ENCODE measurements at regions not wholly inside any gene's neighbourhood (a gene's known extent, or its start where the extent isn't known, plus 50 kb on each side); places are given as distances from the start of the nearest gene placed in this dataset.

DNA sequence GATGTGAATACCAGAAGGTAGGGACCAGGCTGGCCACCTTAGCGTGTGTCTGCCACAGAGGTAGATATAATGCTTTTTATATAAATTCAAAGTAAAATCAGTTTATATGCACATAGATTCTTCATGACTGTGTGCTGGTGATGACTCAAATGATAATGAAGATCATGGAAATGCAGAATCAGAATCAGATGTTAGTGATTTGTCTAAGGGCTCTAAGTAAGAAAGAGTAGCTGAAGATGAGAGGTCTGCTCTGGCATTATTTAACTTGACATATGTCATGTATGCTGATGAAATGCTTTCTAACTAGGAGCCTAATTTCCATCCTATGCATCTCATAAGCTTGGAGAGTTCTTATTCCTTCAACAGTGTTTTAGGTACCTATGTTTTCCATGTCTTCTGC is 50.3 kb upstream of the DPH6 start:
- DNase-seq (ENCODE audit: low read depth in 3 of 3), result no peak

DNA sequence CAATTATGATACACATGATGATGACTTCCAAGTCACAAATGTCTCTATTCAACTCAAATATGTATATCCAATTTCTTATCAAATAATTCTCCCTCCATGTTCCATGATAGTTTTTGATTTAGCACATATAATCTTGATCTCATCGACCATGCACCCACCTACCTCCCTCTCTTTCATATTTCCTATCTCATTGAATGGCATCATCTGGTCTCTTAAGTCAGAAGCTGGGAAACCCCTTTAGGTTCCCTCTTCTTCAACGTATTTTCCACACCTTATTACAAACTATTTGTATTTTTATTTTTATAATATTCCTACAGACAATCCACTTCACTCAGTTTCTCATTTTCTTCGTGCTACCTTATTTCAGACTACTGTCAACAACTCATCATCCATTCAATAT is 56.9 kb upstream of the DPH6 start:
- DNase-seq (ENCODE audit: low read depth in 3 of 3), result no peak

DNA sequence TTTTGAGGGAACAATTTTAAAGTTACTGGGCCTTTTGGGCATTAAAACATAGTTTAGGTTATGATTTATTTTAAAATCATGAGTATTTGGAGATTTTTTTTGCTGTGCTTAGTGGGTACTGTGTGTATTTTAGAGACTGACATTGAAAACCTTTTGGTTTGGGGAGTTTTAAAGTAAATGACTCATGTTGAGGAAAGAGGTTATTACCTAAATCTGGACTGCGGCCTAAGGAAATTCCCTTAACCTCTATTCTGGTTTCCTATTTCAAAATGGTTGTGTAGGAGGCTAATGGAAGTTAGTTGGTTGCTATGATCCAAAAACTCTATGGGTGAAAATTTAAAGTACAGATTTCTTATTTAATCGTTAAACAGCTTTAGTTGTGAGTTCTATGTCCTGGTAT is 57.3 kb upstream of the DPH6 start:
- no peak for DNase-seq (ENCODE audit: low read depth in 3 of 3)

DNA sequence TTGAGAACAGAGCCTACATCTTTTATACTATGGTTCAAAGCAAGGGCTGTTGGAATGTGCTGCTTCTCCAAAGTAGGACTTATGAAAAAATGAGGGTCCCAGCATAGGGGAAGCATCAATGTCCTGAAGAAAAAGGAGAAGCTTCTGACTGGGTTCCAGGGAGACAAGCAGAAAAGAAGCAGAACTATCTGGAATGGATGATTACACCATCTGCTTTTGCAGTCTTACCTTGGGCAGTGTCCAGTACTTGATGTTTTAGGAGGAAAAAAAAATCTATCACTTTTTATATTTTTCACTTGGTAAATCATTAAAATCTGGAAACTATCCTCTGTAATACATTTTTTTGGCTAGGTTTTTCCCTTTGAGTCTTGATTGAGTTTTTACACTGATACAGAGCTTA is 57.9 kb upstream of the DPH6 start:
- DNase-seq (ENCODE audit: low read depth in 3 of 3), result no peak

DNA sequence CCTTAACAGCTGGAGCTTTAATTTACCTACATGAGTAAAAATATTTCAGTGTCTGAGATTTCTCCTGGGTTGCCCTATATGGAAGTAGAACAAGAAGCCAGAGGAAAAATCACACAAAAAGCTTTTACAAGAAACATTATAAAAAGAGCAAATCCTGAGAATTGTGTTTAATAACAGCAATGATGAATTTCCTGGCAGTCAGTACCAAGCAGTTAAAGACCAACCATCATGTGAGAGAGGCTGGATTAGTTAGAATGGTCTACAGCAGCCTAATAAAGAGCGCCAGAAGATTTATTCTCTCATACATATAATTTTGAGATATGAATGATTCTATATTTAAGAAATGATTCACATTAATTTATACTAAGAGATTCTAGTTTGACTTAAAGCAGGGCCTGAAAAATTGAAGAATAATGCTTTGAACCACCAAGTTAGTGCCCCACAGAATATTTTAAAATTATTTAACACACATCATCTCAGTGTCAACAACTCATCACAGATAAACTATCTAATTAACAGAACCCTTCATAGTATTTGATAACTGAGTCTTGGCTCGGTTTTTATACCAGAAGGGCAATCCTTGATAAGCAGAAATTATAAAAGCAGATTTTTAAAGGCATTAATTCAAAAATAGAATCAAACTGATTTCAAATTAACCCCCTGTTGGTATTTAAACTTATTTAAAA is 59.9 kb upstream of the DPH6 start:
- no peak for DNase-seq (ENCODE audit: low read depth in 3 of 3)

DNA sequence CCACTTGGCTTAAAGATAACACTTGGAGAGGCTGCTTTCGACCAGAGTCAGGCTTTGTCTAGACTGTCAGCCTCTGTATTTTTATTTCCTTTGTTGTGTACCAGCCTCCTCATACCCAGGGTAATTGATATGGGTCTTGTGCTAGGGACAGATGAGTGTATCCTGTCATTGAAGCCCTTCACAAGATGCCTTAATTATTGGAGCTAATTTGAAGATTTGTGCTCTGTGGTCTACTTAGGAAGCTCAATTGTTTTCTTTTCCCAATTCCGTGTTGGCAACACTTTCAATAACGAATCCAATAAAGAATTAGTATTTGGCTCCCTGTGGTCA is 60.5 kb upstream of the DPH6 start:
- no peak for DNase-seq (ENCODE audit: low read depth in 3 of 3)

DNA sequence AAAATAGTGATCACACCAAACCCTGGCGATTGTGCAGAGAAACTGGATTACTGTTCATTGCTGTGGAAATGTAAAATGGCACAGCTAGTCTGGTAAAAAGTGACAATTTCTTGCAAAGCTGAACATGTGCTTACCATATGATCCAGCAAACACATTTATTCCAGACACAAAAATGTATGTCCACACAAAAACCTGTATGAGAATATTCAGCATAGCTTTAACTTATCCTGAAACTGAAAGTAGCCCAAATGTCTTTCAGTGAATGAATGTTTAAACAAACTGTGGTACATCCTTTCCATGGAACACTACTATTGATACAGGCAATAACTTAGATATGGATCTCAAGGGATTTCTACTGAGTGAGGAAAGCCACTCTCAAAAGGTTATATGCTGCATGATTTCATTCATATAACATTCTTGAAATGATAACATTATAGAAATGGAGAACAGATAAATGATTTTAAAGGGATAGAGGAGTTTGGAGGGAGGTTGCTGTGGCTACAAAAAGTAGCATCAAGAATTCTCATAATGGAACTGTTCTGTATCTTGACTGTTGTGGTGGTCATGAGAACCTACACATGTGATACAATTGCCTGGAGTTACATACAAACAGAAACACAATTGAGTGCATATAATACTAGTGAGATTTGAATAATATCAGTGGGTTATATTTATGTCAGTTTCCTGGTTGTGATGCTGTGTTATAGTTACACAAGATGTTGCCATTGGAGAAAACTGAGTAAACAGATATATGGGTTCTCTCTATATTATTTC is 70.7 kb upstream of the DPH6 start:
- no peak for DNase-seq (ENCODE audit: low read depth in 3 of 3)

DNA sequence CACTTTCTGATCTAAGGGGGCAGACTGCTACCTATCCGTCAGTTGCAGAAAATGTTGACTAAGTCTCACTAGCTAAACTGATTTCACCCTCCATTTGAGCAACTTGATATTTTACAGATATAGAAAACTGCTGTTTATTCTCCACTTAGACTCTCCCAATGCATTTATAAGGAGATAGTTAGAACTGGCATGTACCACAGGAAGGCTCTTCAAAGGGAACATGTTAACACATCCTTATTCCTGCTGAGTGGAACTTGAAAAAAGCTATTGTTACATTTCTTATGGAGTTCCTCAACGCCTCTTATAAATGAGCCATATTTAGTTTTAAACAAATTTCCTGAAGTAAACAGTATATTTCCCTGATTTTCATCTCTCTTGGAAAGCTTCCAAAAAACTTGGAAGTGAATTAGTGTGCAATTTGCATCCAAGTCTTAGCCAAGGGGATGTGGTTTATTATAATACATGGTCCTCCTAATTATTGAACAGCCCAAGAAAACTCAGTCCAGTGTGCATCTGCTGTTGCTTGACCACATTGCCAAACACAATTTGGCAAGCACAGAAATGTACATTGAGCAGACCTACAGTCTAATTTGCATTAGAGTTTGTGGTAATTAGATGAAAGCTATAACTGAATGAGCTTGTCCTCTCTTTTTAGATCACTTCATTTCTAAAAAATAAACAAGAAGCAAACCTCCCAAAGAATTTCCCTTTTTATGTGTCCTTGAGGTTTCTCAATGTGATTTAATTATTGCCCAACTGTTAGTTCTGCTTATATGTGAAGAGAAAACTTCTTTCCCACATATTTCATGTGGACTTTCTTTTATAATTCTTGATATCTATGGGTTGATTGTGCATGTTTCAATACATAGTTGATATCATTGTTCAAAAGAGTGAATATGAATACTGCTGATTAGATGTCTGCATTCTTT is 72.6 kb upstream of the DPH6 start:
- no peak for DNase-seq (ENCODE audit: low read depth in 3 of 3)

DNA sequence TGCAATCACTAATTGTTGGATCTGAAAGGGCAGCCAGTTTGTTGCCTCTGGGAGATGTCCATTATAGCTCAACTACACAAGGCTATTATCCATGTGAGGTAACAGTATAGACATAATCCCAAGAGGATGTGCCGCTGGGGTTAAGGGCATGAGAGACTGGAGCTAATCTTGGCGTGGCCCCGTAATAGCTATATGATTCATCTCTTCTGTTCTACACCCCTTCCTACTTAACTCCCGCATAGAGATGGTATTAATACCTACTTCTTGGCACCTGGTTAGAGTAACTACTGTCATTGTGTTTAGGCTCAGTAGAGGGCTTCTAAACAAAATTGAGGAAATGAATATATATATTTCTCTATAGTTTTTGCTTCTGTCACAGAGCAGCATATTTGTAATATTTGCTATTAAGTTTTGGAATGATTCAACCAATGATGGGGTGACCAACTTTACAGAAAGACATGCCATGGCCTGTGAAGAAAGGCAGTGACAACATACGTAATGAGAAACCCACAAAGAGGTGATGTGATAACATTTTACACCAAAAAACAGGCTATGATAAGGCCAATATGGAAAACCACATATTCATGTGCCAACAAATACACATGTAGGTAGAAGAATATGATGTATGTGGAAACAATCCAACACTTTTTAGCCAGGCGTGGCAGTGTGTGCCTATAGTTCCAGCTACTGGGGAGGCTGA is 76.8 kb upstream of the DPH6 start:
- DNase-seq (ENCODE audit: low read depth in 3 of 3), result no peak

DNA sequence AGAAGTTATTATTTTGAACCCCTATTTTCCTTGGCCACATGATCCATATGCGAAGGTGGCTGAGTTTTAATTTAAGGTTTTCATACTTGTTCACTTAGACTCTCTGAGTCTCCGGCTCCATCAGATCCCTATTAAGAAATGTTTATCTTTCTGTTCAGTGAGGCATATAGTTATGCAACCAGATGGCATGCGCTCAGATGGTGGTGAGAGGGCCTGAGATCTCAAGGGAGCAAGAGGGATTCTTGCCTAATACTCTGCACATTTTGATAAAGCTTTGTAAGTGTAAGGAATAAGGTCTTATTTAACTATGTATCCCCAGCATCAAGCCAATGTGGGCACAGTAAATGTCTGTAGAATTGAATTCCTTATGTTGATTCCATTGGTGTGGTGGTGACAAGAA is 78.9 kb upstream of the DPH6 start:
- DNase-seq (ENCODE audit: low read depth in 3 of 3), result no peak

DNA sequence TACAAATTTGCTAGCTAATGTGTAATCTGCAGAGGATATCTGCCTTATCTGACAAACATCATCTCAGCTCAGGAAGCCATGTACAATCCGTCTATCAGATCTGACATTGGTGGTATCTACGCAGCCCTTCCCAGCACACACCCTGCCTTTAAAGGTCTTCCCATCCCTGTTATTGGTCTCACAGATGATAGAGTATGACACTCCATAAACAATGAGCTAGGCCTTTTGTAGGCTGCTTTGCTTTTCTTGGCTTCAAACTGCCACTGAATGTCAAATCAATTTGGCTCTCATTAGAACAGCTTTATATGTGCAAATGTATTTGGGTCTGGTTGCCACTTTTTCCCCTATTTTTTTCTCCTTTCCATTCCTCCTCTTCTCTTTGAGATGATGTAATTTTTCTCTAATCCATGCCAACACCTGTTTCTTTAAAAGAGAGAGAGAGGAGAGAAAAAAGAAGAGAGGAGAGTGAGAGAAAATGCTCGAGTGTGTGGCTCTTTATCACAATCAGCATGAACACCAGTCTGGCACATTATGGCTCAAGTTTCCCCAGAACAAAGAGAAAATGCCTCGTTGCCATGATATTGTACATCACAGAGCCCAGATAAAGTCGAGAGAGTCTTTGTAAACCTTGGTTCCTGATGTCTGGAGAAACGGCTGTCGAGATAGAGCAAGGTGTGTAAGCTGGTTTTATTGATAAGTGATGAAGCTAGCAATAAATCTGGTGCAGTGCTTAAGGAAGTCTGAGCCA is 80.8 kb upstream of the DPH6 start:
- no peak for DNase-seq (ENCODE audit: low read depth in 3 of 3)

DNA sequence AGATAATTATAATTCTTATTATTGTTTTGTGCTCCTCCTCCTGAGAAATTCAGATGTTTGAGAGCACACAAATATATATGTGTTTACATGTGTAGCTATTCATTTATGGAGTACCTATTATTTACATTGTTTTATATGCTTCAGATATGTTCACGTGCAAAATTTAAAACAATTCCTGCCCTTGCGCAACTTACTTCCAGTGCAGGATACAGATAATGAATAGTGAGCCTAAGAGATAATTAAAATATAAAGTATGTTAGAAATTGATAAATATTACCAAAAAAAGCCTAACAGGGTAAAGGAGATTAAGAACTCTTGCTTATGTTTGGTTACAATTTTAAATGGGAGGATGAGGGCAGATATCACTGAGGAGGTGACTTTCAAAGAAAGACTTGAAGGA is 81.7 kb upstream of the DPH6 start:
- DNase-seq (ENCODE audit: low read depth in 3 of 3), result no peak

DNA sequence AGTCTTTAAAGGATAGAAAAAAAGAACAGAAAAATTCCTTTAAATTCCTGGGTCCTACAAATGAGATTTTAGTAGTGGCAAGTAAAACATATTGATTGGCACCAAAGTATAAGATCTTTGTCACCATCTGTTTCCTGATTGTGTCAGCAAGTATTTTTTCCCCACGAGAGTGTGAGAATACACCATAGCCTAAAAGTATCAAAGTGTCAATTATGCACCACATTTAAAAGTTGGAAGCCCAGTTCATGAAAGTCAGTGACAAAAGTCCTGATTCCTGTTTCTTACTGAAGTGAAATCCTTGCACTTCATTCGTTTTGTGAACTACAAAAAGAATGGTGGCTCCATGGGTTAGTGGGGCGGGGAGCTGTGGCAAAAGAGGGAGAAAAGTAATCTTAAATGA is 83.8 kb upstream of the DPH6 start:
- no peak for DNase-seq (ENCODE audit: low read depth in 3 of 3)

DNA sequence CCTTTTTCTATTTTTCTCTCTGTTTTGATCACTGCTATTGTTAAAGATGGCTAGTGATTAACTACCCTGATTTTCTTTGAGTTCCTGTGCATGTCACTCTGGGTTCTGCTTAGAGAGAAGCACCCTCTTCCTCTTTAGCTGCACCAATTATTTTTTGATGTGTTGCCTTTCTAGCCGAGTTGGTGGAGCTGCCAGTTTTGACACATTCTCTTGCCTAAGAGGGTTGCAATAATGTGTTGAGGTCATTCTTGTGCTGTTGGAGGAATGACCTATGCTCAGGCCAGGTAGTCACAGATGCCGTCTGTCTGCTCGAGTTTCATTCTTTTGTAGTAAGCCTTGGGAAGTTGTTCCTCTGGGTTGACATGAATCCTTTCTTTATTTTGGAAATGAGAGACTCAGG is 84.6 kb upstream of the DPH6 start:
- no peak for DNase-seq (ENCODE audit: low read depth in 3 of 3)

DNA sequence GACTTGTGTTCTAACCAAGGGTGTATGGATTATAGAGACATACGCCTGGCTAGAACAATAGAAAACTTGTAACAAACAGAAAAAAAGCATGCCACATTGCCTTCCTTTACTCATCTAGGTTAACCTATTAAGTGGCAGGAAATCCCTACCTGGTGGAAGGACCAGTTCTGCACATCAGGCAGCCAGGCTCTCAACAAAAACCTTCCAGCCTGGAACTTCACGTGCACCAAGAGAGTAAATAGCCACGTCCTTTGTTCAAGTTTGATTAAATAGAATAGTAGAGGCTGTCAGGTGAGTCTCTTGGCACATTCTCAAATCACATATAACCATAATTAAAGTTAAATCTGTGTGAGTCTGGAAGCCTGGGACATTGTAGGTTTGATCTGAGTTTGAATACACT is 85.0 kb upstream of the DPH6 start:
- no peak for DNase-seq (ENCODE audit: low read depth in 3 of 3)

DNA sequence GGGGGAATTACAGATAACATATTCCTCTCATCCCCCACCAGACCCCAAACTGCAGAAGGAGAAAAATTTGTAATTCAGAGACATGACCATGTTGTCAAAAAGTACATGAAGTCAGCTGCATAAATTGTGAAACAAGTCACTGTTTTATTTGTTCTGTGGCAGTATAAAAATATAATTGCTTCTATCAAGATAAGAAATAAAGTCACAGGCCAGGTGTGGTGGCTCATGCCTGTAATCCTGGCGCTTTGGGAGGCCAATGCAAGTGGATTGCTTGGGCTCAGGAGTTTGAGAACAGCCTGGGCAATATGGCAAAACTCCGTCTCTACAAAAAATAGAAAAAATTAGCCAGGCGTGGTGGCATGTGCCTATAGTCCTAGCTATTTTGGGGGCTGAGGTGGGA is 87.7 kb upstream of the DPH6 start:
- DNase-seq (ENCODE audit: low read depth in 3 of 3), result no peak

DNA sequence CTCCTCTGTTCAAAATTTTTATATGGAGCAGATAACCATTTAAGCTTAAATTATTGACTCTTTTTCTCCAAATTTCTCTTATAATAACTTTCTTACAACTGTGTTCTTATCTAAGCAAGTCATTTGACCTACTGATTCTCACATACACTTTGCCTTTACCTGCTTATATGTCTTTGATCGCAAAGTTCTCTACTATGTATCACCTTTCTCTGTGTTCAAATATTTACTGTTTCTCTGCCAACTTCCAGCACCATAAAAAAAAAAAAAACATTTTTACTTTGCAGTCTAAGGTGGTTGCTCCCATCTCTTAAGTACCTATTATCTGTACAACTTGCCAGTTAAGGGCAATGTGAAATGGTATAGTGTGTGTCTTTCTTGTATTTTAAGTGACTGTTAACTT is 100.8 kb upstream of the DPH6 start:
- no peak for DNase-seq (ENCODE audit: low read depth in 3 of 3)

DNA sequence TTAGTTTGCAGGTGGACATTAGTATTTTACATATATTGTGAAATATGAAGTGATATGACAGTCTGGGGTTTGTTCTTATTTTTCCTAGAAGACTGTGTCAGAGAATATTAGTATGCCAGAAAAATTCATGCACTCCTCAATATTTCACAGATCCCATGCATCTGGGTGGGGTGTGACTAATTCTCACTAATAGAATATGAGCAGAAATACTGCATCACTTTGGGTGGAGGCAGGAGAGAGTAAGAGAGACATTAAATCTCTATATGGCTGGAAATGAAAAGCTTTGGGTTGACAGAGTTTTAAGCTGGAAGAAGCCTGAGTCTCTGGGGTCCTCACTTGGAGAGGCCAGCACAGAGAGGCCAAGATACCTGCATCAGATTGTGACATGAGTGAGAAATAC is 101.3 kb upstream of the DPH6 start:
- no peak for DNase-seq (ENCODE audit: low read depth in 3 of 3)

DNA sequence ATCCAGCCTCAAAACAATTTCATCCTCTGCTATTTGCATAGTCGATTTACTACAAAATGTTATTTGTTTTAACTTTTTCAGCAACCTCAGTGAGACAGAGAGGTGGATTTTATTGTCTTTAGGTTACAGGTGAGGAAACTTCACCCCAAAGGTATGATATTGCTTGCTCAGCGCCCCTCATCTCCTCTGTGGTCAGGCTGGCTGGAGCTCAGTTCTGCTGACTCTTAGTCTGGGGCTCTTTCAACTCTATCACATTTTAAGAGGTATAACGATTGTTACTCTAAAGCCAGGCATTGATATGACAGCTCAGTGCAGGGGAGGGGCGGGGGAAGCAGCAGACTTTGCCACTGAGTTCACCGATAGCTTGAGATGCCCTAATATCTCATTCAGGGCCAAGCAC is 103.0 kb upstream of the DPH6 start:
- no peak for DNase-seq (ENCODE audit: low read depth in 3 of 3)

DNA sequence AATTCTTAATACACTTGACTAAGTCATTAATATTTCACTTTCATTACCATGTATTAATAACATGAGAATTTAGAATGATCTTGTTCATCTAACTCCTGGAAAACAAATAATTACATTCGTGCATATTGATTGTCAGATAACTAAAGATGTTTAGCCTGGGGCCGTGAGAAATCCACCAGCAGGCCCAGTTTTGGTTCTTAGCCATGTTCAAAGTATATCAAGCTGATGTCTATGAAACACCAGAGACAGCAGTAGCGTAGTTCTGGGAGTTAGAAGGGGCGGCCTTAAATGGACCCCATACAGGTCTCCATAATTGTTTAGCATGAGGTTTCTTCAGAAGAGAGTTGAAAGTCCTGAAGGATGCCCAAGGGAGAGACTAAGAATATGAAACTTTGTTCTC is 103.6 kb upstream of the DPH6 start:
- no peak for DNase-seq (ENCODE audit: low read depth in 3 of 3)

DNA sequence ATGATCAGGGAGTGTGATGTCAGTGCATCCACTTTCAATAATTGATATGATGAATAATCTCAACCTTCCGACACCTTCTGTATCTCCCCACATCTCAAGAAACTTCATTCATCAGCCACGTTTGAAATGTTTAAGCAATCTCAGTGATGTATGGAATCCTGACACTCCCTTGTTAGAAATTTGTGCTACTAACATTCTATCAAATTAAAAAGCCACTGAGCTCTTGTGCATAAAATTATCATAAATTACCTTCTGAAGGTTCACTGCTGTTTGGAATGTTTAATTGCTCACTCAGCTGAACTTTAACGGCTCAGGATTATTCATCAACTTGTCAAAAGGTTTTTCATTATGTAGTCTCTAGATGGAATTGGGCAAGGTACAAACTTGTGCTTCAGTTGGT is 108.4 kb upstream of the DPH6 start:
- no peak for DNase-seq (ENCODE audit: low read depth in 3 of 3)

Data from stimulated activated CD4-positive, alpha-beta T cell treated with anti-CD3 and anti-CD28 coated beads, TNF-alpha, amount 100 ng/mL, for 4 hours (primary cell).